GM23338 (cell line): ENCODE measurements at regions not wholly inside any gene's neighbourhood (a gene's known extent, or its start where the extent isn't known, plus 50 kb on each side); places are given as distances from the start of the nearest gene placed in this dataset.

Experiments used
- EZH2 ChIP-seq: fragments of 200-600 bp; sonication (generic); IDR thresholded peaks from one replicate; pipeline ENCODE4 v1.8.0; 2017; ENCODE audit warnings: antibody characterized with exemption, mild to moderate bottlenecking, low read depth; ENCODE audit not compliant: unreplicated experiment
- JUNB ChIP-seq: IDR thresholded peaks from one replicate; pipeline ENCODE4 v1.6.1; 2016; ENCODE audit warnings: antibody characterized with exemption; ENCODE audit not compliant: unreplicated experiment
- NANOG ChIP-seq: IDR thresholded peaks from 2 replicates; pipeline ENCODE4 v1.6.1; 2016; ENCODE audit warnings: antibody characterized with exemption, borderline replicate concordance
- POLR2AphosphoS5 ChIP-seq: IDR thresholded peaks from 2 replicates; pipeline ENCODE4 v1.6.1; 2016; ENCODE audit warnings: antibody characterized with exemption, low read depth
- ZNF331 ChIP-seq: fragments of 250-450 bp; sonication (Bioruptor Pico); IDR thresholded peaks from 2 replicates; pipeline ENCODE4 v1.5.0; 2020; ENCODE audit warnings: low read depth, mild to moderate bottlenecking, moderate library complexity
- TF ChIP-seq, protein P1 (sequence below), 2 experiments: fragments of 200-600 bp in 1 of 2; sonication (generic) in 1 of 2; conservative IDR thresholded peaks; 2 replicates each; pipeline versions ENCODE4 v1.5.1 to v1.6.1; 2016 to 2017; ENCODE audit warnings: antibody characterized with exemption in 2 of 2, low read depth in 2 of 2, mild to moderate bottlenecking in 2 of 2, moderate library complexity in 1 of 2

DNA sequence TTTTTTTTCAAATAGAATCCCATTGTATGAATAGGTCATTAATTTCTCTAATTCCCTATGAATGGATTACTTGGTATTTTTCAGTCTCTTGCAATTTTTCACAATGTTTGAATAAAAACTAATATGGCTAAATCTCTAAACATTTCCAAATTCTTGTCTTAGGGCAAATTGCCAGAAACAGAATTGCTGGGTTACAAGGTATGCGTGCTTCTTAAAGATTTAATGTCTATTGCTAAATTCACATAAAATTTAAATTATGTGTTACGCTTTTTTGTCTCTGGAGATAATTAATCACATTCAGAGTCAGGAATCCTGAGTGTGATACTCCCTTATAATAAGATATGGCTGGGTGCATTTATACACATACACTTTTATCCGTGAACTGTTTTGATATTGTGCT lies 264.5 kb upstream of the TBL1XR1 start:
- TF ChIP-seq, protein P1, sequence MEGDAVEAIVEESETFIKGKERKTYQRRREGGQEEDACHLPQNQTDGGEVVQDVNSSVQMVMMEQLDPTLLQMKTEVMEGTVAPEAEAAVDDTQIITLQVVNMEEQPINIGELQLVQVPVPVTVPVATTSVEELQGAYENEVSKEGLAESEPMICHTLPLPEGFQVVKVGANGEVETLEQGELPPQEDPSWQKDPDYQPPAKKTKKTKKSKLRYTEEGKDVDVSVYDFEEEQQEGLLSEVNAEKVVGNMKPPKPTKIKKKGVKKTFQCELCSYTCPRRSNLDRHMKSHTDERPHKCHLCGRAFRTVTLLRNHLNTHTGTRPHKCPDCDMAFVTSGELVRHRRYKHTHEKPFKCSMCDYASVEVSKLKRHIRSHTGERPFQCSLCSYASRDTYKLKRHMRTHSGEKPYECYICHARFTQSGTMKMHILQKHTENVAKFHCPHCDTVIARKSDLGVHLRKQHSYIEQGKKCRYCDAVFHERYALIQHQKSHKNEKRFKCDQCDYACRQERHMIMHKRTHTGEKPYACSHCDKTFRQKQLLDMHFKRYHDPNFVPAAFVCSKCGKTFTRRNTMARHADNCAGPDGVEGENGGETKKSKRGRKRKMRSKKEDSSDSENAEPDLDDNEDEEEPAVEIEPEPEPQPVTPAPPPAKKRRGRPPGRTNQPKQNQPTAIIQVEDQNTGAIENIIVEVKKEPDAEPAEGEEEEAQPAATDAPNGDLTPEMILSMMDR (conservative IDR thresholded peaks at IDR 0.05; ENCODE audit: low read depth in 2 of 2): no peak
- TF ChIP-seq ZNF331 (CRISPR knock-in tag) (no peak), EZH2 (no peak), POLR2AphosphoS5 (no peak), JUNB (no peak), NANOG (no peak)
